Vagina (tissue), 2 donors: ENCODE measurements at regions not wholly inside any gene's neighbourhood (a gene's known extent, or its start where the extent isn't known, plus 50 kb on each side); places are given as distances from the start of the nearest gene placed in this dataset.

Experiments used
- POLR2A ChIP-seq, 2 donors: fragments of 450-650 bp; IDR thresholded peaks; one replicate each; pipeline ENCODE4 v1.6.1; 2017; ENCODE audit warnings: antibody characterized with exemption in 2 of 2, mild to moderate bottlenecking in 2 of 2, moderate library complexity in 2 of 2
- POLR2AphosphoS5 ChIP-seq, 2 donors: sonication (generic); formaldehyde crosslinking; IDR thresholded peaks; one replicate each; pipeline ENCODE4 v1.9.0; 2017; ENCODE audit warnings: antibody characterized with exemption in 2 of 2, mild to moderate bottlenecking in 2 of 2, low read depth in 1 of 2; ENCODE audit not compliant: insufficient read depth in 1 of 2
- TF ChIP-seq, protein P1 (sequence below), 3 experiments: fragments of 450-650 bp in 2 of 3; fragments of 200-600 bp in 1 of 3; sonication (generic) in 1 of 3; IDR thresholded peaks; one replicate each; pipeline ENCODE4 v1.5.1; 2017 to 2019; ENCODE audit warnings: antibody characterized with exemption in 3 of 3, mild to moderate bottlenecking in 2 of 3, moderate library complexity in 2 of 3

- TF ChIP-seq, protein P1, sequence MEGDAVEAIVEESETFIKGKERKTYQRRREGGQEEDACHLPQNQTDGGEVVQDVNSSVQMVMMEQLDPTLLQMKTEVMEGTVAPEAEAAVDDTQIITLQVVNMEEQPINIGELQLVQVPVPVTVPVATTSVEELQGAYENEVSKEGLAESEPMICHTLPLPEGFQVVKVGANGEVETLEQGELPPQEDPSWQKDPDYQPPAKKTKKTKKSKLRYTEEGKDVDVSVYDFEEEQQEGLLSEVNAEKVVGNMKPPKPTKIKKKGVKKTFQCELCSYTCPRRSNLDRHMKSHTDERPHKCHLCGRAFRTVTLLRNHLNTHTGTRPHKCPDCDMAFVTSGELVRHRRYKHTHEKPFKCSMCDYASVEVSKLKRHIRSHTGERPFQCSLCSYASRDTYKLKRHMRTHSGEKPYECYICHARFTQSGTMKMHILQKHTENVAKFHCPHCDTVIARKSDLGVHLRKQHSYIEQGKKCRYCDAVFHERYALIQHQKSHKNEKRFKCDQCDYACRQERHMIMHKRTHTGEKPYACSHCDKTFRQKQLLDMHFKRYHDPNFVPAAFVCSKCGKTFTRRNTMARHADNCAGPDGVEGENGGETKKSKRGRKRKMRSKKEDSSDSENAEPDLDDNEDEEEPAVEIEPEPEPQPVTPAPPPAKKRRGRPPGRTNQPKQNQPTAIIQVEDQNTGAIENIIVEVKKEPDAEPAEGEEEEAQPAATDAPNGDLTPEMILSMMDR (IDR thresholded peaks at IDR 0.05), result no peak
- TF ChIP-seq POLR2AphosphoS5 (IDR thresholded peaks at IDR 0.05; ENCODE audit: insufficient read depth in 1 of 2, low read depth in 1 of 2) (no peak), POLR2A (IDR thresholded peaks at IDR 0.05) (no peak)
These were observed 841.4 kb upstream of the VRK2 start for GRCh38 chr2:57205241-57205640.
